ENCODE measurements at regions not wholly inside any gene's neighbourhood (a gene's known extent, or its start where the extent isn't known, plus 50 kb on each side); places are given as distances from the start of the nearest gene placed in this dataset.
"Not testable (repeated sequence)": the region's sequence is repeated elsewhere in the genome, so short reads cannot be mapped to it uniquely, and the experiment has no call there.

DNA sequence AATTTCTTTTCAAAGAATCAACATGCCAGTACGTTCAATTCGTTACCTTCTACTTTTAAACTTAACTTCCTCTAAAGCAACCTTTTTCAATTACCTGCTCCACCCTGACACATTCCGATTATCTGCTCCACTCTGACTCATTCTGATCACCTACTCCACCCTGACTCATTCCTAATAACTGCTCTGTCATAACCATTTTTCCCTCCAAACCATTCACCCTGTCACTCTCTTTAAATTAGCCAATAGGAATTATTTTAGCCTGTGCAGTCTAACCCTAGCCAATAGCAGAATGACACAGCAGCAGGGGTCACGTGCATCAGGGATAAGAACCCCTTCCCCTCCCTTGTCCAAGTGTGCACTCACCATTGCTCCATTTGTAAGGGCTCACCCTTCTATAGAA, 557.4 kb upstream of the EYS start:
- no peak for DNase-seq (ENCODE audit: low read depth in 3 of 3, low spot score in 2 of 3)

DNA sequence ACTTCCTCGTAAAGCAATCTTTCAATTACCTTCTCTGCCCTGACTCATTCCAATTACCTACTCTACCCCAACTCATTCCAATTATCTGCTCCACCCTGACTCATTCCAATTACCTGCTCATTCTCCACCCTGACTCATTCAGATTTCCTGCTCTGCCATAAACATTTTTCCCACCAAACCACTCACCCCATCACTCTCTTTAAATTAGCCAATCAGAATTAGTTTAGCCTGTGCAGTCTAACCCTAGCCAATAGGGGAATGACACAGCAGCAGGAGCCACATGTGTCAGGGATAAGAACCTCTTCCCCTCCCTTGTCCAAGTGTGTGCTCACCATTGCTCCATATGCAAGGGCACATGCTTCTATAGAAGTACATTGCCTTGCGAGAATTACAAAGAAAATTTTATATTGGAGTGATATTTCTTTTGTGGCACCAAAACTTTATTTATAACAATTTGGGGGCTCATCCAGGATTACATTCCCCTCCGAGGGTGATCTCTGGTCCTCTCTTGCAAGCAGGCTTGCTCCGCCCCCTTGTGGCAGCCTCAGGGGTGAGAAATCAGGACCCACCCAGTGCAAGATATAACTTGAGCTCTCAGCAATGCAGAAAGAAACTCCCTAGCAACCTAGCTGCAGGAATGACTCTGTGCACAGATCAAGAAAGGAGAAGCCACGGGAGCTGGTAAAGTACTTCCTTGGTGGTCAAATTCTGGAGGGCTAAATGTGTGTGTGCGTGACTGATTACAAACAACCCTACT, 551.9 kb upstream of the EYS start:
- DNase-seq (ENCODE audit: low read depth in 3 of 3, low spot score in 2 of 3) = not testable (repeated sequence)

DNA sequence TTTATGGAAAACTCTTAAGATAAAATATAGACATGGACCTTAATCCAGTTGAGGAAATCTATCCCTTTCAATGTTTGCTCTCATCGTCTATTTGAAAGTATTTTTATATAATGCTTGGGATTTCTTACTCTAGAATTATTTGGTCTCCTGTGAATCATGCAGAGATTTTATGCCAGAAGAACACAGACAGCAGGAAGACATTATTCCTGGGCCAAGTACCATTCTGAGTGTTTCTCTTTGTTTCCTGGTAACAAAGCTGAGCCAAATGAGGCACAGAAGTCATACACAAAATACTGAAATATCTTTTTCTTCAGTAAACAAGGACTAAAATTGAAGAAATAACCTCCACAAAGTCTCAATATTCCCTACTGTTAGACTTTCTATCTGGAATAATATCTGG, 538.2 kb upstream of the EYS start:
- no peak for DNase-seq (ENCODE audit: low read depth in 3 of 3, low spot score in 2 of 3)

DNA sequence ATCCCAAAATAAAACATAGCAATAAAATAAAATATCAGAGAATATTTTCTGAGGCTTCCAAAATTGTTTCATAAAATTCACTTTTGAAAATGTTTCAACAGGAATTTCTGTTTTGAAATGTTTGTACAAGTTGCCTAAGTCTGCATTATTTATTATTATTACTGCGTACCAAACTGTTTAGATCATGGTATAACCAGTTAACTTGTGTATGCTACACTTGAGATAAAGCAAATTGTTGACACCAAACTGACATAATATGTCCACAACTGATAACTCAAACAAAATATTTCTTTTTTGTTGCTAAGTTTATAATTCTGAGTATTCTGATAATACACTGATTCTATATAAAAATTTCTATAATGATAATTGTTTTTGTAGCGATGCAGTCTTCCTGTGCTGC, 531.8 kb upstream of the EYS start:
- DNase-seq (ENCODE audit: low read depth in 3 of 3, low spot score in 2 of 3) = no peak

DNA sequence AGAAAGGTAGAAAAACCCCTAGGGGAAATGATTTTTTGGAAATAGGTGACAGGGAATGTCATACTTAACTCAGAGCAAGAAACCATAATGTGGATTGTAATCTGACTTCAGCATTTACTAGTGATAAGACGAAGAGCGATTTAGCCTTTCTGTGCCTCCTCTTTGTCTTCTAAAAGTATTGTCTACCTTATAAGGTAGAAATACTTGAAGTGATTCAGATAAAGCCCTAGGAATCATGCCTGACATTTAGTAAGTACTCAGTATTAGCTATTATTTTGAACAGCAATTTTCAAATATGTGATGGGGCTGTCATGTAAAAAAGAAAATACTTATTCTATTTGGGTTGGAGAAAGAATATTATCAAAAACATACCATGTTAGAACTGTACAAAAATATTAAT, 525.9 kb upstream of the EYS start:
- DNase-seq (ENCODE audit: low read depth in 3 of 3, low spot score in 2 of 3) = no peak

DNA sequence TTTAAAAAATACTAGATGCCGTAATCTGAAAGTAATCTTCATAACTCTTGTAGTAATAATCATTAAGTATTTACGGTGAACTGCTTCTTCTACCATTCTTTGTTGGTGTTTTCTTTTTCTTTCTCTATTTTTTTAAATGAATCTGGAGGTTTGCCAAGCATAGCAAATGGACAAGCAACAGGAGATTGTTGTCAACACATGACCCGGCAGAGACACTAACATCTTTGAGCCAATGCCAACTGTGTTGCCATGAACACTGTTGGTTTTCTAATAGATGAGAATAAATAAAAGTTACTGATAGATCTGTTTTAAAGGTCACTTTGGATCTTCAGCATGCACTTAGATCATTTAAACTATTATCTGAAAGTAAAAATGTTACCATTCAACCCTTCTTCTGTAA, 523.6 kb upstream of the EYS start:
- no peak for DNase-seq (ENCODE audit: low read depth in 3 of 3, low spot score in 2 of 3)

DNA sequence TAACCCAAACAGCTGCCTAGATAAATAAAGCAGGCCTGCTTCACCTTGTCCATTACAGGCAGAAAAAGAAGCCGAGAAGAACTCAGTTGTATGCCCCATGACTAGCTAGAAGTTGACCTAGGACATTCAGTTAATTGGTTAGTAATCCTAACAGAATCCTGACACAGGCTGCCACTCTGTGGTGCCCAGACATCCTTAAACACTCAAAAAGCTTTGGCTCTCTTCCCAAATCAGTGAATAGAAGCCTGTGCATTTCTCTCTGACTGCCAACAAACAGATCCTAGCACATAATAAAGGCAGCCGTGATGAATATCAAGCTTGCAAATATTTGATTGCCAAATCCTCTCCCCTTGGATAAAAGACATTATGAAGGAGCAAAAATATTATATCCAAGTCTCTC, 519.1 kb upstream of the EYS start:
- DNase-seq (ENCODE audit: low read depth in 3 of 3, low spot score in 2 of 3) = no peak

DNA sequence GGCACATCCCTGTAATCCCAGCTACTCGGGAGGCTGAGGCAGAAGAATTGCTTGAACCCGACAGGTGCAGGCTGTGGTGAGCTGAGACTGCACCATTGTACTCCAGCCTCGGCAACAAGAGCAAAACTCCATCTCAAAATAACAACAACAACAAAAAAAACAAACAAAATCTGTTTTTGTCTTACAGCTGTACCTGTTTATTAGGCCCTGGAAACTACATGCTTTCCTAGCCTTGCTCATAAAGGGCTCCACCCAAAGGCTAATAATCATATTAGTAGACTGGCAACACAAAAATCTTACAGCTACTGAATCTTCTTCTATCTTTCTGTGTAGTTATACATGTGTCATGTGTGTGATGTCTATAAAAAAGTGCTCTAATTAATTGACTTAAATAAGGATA, 503.9 kb upstream of the EYS start:
- DNase-seq (ENCODE audit: low read depth in 3 of 3, low spot score in 2 of 3) = no peak

DNA sequence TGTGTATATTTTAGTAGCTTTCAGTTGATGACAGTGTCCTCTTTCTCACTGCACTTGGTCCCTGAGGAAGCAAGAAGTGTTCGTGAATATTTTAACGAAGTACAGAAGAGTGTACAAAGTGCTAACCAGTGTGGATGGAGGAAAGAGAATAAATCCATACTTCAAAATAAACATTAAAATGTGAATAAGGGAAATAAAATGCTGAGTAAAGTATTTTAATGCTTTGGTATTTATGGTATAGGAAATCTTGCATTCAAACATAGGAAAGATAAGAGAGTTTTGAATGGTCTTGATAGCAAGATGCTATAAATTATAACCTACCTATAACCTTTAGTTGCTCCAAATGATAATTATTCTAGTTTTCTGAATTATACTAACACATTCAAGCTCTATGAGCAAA, 493.4 kb upstream of the EYS start:
- DNase-seq (ENCODE audit: low read depth in 3 of 3, low spot score in 2 of 3) = no peak

DNA sequence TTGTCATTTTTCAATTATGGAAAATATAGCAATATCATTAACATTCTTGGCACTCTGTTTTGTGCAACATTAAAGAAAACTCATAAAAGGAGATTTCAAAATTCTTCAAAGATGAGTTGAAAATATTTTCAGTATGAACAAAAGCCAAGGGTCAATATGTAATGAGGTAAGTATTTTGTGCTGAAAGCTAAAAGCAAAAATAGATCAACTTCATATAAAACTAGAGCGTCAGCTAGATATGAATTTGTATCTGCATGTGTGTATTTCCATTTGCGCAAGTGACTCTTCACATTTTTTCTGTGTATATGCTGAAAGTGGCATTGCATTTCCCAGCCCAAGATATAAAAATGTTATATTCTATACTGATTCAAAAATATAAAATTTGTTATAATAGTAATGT, 492.1 kb upstream of the EYS start:
- DNase-seq (ENCODE audit: low read depth in 3 of 3, low spot score in 2 of 3) = no peak

DNA sequence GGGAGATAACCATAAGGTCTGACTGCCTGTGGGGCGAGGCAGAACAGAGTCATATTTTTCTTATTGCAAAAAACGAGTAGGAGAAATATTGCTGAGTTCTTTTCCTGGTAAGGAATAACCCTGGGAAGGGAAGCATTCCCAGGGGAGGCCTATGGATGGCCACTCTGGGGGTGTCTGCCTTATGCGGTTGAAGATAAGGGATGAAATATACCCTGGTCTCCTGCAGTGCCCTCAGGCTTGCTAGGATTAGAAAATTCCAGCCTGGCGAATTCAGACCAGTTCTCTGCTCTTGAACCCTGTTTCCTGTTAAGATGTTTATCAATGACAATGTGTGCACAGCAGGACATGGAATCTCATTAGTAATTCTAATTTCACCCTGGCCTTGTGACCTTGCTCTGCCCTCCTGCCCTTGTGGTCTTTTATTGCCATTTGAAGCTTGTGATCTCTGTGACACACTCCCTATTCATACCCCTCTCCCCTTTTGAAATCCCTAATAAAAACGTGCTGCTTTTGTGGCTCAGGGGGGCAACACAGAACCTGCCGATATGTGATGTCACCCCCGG, 491.1 kb upstream of the EYS start:
- no peak for DNase-seq (ENCODE audit: low read depth in 3 of 3, low spot score in 2 of 3)

DNA sequence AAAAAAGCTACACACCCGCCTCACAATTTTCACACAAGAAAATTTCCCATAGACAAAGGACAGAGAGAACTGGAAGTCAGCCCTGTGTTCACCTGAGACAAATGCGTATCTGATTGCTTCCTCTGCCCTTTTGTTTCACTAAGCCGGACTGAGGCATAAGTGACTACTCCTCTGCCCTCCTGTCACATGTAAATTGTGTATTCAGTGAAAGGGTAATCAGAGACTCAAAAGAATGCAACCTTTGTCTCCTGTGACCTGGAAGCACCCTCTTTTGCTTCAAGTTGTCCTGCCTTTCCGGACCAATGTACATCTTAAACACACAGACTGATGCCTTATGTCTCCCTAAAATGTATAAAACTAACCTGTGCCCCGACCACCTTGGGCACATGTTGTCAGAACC, 483.8 kb upstream of the EYS start:
- no peak for DNase-seq (ENCODE audit: low read depth in 3 of 3, low spot score in 2 of 3)

DNA sequence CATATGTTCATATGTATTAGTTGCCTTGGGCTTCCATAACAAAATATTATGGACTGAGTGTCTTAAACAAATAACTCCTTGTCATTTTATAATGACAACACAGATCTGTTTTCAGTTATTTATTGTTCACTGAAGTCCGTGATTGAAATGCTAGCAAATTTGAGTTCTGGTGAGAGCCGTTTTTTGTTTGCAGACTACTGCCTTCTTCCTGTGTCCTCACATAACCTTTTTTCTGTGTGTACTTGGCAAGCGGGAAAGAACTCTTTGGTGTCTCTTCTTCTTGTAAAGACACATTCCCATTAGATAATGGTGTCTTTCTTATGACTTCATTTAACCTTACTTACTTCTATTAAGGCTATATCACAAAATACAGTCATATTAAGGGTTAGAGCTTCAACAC, 482.9 kb upstream of the EYS start:
- no peak for DNase-seq (ENCODE audit: low read depth in 3 of 3, low spot score in 2 of 3)

DNA sequence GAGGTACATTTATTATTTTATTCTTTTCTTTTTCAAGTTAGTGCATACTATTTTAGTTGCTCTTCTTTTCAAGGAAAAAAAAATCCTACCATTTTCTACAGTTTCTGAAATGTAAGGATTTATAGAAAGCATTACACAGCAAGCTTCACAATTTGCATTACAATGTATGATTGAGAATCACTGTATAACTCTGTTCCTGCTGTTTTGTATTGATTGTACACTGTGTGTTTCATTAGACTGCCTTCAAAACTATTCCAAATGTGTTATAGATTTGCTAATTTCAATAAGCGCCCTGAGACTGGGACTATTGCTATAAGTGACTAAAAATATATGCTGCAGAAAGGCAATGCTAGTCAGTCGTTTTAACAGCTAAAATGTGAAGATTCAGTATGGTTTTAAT, 479.7 kb upstream of the EYS start:
- no peak for DNase-seq (ENCODE audit: low read depth in 3 of 3, low spot score in 2 of 3)

DNA sequence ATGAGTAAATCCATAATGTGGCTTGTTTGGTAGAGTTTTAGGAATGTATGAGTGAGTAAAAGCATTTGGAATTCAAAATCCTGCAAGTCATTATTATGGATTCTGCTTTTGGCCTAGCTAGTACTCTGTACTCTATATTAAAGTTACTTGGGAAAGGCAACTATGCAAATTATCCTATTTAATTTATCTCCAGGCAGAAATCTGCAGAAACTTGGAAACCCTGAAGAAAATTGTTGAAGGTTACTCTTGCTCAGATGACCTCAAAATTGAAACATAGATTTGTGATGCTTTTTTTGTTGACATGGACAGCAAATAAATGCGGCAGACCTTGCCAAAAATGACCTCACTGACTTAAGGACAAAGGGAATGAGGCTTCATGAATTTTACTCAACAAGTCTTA, 477.1 kb upstream of the EYS start:
- DNase-seq (ENCODE audit: low read depth in 3 of 3, low spot score in 2 of 3) = no peak

DNA sequence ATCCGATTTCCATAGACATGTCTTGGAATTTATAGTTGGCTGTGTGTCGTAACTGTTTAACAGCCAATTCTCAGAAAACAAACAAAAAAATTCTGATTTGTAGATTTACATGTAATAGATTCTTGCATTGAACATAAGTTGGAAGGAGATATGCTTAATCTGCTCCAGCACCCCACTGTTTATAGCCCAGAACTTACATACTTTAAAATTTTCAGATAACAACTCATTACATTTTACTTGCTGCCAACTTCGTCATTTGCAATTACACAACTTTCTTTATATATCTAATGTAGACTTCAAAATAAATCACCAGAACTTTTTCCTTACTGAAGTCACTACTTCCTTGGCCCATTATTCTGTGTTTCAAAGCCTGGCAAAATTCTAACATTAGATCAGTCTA, 472.3 kb upstream of the EYS start:
- DNase-seq (ENCODE audit: low read depth in 3 of 3, low spot score in 2 of 3) = no peak

DNA sequence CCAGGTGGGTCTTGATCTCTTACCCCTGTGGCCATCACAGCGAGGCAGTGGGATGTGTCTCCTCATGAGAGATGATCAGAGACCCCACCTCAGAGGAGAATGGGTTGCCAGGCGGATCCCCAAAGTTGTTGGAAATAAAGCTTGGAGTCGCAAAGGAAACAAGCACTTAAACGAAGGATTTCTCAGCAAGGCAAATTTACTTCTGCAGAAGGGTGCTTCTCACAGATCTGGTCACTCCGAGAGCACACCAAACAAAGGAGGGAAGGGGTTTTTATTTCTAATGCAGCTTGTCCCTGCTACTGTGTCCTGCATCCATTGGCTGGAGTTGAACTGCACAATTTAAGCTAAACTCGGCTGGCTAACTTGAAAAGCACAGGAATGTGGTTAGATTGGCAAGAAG, 466.6 kb upstream of the EYS start:
- no peak for DNase-seq (ENCODE audit: low read depth in 3 of 3, low spot score in 2 of 3)

DNA sequence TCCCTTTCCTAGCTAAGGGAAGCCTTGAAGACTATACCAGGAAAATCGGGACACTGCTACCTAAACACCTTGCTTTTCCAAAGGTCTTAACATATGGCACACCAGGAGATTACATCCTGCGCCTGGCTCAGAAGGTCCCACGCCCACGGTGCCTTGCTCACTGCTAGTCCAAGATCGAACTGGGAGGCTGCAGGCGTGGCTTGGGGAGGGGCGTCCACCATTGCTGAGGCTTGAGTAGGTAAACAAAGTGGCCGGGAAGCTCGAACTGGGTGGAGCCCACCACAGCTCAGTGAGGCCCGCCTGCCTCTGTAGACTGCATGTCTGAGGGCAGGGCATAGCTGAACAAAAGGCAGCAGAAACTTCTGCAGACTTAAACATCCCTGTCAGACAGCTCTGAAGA, 459.7 kb upstream of the EYS start:
- not testable (repeated sequence) for DNase-seq (ENCODE audit: low read depth in 3 of 3, low spot score in 2 of 3)

DNA sequence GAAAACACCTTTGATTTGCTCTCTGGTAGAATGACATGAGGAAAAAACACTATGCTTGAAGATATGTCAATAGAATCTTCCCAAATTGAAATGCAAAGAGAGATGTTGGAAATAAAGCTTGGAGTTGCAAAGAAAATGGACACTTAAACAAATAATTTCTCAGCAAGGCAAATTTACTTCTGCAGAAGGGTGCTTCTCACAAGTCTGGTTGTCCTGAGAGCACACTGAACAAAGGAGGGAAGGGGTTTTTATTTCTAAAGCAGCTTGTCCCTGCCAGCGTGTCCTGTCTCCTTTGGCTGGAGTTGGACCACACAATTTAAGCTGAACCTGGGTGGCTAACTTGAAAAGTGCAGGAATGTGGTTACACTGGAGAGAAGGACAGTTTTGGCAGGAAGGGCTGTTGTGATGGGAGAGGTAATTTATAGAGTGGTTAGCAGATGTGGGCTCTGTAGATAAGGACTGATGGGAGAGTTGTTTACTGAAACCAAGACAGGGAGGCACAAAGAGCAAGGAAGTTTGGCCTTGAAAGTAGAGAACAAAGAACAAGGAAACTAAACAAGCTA, 454.6 kb upstream of the EYS start:
- no peak for DNase-seq (ENCODE audit: low read depth in 3 of 3, low spot score in 2 of 3)

DNA sequence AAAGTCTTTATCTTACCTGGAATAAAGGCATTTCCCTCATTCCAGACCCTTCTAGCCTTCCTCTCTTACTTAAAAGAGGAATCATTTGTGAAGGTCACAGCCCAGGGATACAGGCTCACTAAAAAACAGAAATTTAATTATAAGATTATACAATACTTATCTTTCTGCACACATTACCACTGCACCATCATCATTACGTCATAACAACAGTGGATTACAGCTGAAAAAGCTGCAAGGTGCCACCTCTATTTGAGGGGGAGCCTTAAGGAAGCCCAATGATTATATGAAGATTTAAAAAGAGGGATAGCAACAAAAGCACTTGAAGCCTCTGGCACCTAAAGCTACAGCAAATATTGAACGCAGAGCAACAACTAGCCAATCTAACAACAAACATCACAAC, 452.9 kb upstream of the EYS start:
- no peak for DNase-seq (ENCODE audit: low read depth in 3 of 3, low spot score in 2 of 3)

DNA sequence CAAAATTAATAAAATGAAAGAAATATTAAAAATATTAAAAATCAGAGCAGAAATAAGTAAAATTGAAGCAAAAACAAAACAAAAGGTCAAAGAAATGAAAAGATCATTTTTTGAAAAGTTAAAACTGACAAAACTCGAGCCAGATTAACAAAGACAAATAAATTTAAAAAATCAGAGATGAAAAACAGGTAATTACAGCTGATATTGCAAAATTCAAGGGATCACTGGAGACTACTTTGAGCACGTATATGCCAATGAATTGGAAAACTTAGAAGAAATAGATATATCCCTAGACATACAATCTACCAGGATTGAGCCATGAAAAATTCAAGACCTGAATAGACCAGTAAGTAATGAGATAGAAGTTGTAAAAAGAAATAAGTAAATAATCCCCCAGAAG, 446.2 kb upstream of the EYS start:
- DNase-seq (ENCODE audit: low read depth in 3 of 3, low spot score in 2 of 3) = no peak

DNA sequence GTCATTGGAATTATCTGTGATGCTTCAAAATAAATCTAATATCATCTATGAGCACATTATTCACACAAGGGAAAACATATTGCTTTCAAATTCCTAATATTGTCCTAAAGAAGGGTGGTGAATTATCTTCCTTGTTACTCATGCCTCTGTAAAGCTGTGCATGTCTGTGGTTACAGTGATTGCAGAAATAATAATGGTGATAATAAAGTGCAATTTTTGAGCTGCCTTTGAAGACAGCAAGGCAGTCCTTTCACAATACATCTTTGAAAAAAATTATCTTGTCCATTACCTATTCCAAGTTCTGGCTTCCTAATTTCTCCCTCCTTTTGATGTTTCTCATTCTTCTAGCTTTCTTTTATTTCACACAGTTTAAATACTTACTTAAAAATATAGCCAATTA, 442.1 kb upstream of the EYS start:
- DNase-seq (ENCODE audit: low read depth in 3 of 3, low spot score in 2 of 3) = no peak

DNA sequence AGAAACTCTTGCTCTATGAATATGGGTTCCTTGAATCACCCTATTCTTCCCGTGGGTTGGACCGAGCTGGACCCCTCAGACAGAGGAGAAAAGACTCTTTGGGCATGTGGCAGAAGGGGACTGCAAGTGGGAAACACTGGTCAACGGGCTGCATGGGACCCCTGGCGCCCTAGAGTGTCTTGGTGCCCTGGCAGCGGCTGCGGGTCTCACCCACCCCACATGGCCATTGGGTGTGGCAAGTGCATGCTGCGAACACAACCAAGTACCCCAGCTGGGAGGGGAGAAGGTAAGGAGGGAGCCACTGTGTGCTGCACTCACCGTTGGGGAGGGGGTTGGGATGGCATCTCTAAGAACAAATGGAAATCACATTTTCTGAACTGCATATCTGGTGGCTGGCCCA, 438.8 kb upstream of the EYS start:
- DNase-seq (ENCODE audit: low read depth in 3 of 3, low spot score in 2 of 3) = no peak

Measured in right renal cortex interstitium (tissue), 3 donors.